Putamen (tissue), 1 donor: ENCODE measurements at regions not wholly inside any gene's neighbourhood (a gene's known extent, or its start where the extent isn't known, plus 50 kb on each side); places are given as distances from the start of the nearest gene placed in this dataset.

Experiments used
- DNase-seq: peaks from one replicate; pipeline ENCODE4 v3.0.0-alpha.2; 2016; ENCODE audit warnings: low spot score

GRCh38 chr10:52696232-52696631 is 76.4 kb downstream of the MBL2 start:
- no peak for DNase-seq

GRCh38 chr10:52701647-52702046 is 70.9 kb downstream of the MBL2 start:
- DNase-seq = no peak

GRCh38 chr10:52703451-52703850 is 69.1 kb downstream of the MBL2 start:
- no peak for DNase-seq

- no peak for DNase-seq
Measured at GRCh38 chr10:52703898-52704297, 68.7 kb downstream of the MBL2 start.

- no peak for DNase-seq
Measured at GRCh38 chr10:52706332-52707070, 66.1 kb downstream of the MBL2 start.
